DMS53 treated with DMSO at 0.1 percent for 48 hours (cell line): ENCODE measurements at regions not wholly inside any gene's neighbourhood (a gene's known extent, or its start where the extent isn't known, plus 50 kb on each side); places are given as distances from the start of the nearest gene placed in this dataset.

ENCODE experiments used
- DNase-seq: peaks from one replicate; lab custom pipeline; 2025; ENCODE audit not compliant: unreplicated experiment; lab: John Stamatoyannopoulos, UW

- DNase-seq, result no peak
Observed at GRCh38 chr12:22982635-22983034, 357.7 kb downstream of the ETNK1 start.

GRCh38 chr12:22986997-22987396 is 362.0 kb downstream of the ETNK1 start:
- DNase-seq, result no peak

GRCh38 chr12:22990501-22990900 is 365.5 kb downstream of the ETNK1 start:
- DNase-seq, result no peak

GRCh38 chr12:22991250-22991844 is 366.4 kb downstream of the ETNK1 start:
- no peak for DNase-seq

- DNase-seq, result no peak
Observed at GRCh38 chr12:22993609-22994315, 368.8 kb downstream of the ETNK1 start.

GRCh38 chr12:22994316-22994675 is 369.3 kb downstream of the ETNK1 start:
- peak; percentile 7 for DNase-seq

GRCh38 chr12:23001487-23001886 is 376.5 kb downstream of the ETNK1 start:
- DNase-seq, result no peak

- no peak for DNase-seq
Observed at GRCh38 chr12:23002381-23002780, 377.4 kb downstream of the ETNK1 start.

- DNase-seq, result no peak
Observed at GRCh38 chr12:23004473-23005020, 379.6 kb downstream of the ETNK1 start.

GRCh38 chr12:23005387-23005786 is 380.4 kb downstream of the ETNK1 start:
- no peak for DNase-seq

- no peak for DNase-seq
Observed at GRCh38 chr12:23006413-23006812, 381.4 kb downstream of the ETNK1 start.

GRCh38 chr12:23008623-23009022 is 383.7 kb downstream of the ETNK1 start:
- no peak for DNase-seq

GRCh38 chr12:23014749-23015148 is 389.8 kb downstream of the ETNK1 start:
- DNase-seq, result no peak

- no peak for DNase-seq
Observed at GRCh38 chr12:23025372-23026016, 400.5 kb downstream of the ETNK1 start.

GRCh38 chr12:23028158-23028802 is 403.3 kb downstream of the ETNK1 start:
- DNase-seq, result no peak

GRCh38 chr12:23029185-23029584 is 404.2 kb downstream of the ETNK1 start:
- no peak for DNase-seq

GRCh38 chr12:23039834-23040233 is 414.9 kb downstream of the ETNK1 start:
- no peak for DNase-seq

- DNase-seq, result no peak
Observed at GRCh38 chr12:23041774-23042173, 416.8 kb downstream of the ETNK1 start.

- DNase-seq, result no peak
Observed at GRCh38 chr12:23043646-23044045, 418.7 kb downstream of the ETNK1 start.

GRCh38 chr12:23049180-23049579 is 424.2 kb downstream of the ETNK1 start:
- DNase-seq, result peak; percentile 86

- peak; percentile 17 for DNase-seq
Observed at GRCh38 chr12:23055004-23055403, 430.0 kb downstream of the ETNK1 start.

- no peak for DNase-seq
Observed at GRCh38 chr12:23057571-23057970, 432.6 kb downstream of the ETNK1 start.
